K562 (cell line): ENCODE measurements at regions not wholly inside any gene's neighbourhood (a gene's known extent, or its start where the extent isn't known, plus 50 kb on each side); places are given as distances from the start of the nearest gene placed in this dataset.
A peak's percentile ranks its signal among the peaks of the same experiment; 100 is the strongest.

Experiments used
- ATAC-seq: fragments of 200-7000 bp; cut with Tn5 transposase; 3 replicates; pipeline ENCODE4 v1.9.1; 2020; ENCODE audit warnings: moderate library complexity
- BruUV-seq: library from RNA; stranded (reverse); fragments of 400-500 nt; replicated peaks from 2 replicates; lab custom pipeline; 2021; lab: Mats Ljungman, UMichigan
- CTCF ChIA-PET: fragments of 300-600 bp; formaldehyde crosslinking; extraction: SDS; loops from one replicate; lab custom pipeline; 2021; ENCODE audit warnings: low intra/inter-chr PET ratio; lab: Yijun Ruan, JAX
- POLR2A ChIA-PET: fragments of 300-600, 350-650 bp; sonication (Branson Sonifier 250); formaldehyde crosslinking; extraction: SDS; loops from one replicate; lab custom pipeline; 2021; ENCODE audit warnings: antibody characterized with exemption, inconsistent platforms; lab: Yijun Ruan, JAX
- DNase-seq, 4 experiments: peaks; one replicate each; pipeline versions ENCODE4 v3.0.0 to v3.0.0-alpha.2; 2011 to 2018; ENCODE audit warnings: low spot score in 3 of 4, mixed read lengths in 3 of 4; ENCODE audit errors: extremely low read depth in 1 of 4
- FAIRE-seq: peaks from 2 replicates; lab custom pipeline; 2011; peaks lifted over from hg19 to GRCh38; lab: Jason Lieb, UNC
- H2AFZ ChIP-seq: 2 replicates; pipeline ENCODE4 v1.6.0; 2011; ENCODE audit warnings: low read depth, low read length, control low read depth, inconsistent platforms
- H3K27ac ChIP-seq: fragments of 200-600 bp; 3 replicates; pipeline ENCODE4 v1.8.0; 2011; ENCODE audit warnings: low read depth, mild to moderate bottlenecking, control low read depth, inconsistent platforms, low read length, moderate library complexity, mixed read lengths; ENCODE audit errors: extremely low read depth
- H3K27me3 ChIP-seq, 2 experiments: fragments of 300-600 bp in 1 of 2; 2 replicates in 1 of 2; 3 replicates in 1 of 2; pipeline versions ENCODE4 v1.6.0 to v1.8.0; 2011; ENCODE audit warnings: inconsistent platforms in 2 of 2, low read length in 2 of 2, mild to moderate bottlenecking in 1 of 2, mixed read lengths in 1 of 2, moderate library complexity in 1 of 2; ENCODE audit not compliant: control insufficient read depth in 2 of 2, insufficient read depth in 2 of 2
- H3K36me3 ChIP-seq: fragments of 300-600 bp; 3 replicates; pipeline ENCODE4 v1.8.0; 2011; ENCODE audit warnings: mild to moderate bottlenecking, low read length, inconsistent platforms; ENCODE audit not compliant: control insufficient read depth, insufficient read depth
- H3K4me1 ChIP-seq, 2 experiments: fragments of 200-600 bp in 1 of 2; replicated peaks in 1 of 2; 2 replicates in 1 of 2; 3 replicates in 1 of 2; pipeline versions ENCODE4 v1.5.1 to v1.8.0; 2011; ENCODE audit warnings: inconsistent platforms in 2 of 2, low read length in 2 of 2, mild to moderate bottlenecking in 1 of 2, mixed read lengths in 1 of 2, moderate library complexity in 1 of 2; ENCODE audit not compliant: control insufficient read depth in 2 of 2, insufficient read depth in 2 of 2
- H3K4me2 ChIP-seq: 2 replicates; pipeline ENCODE4 v1.6.1; 2011; ENCODE audit warnings: low read length, control low read depth, inconsistent platforms, mixed read lengths; ENCODE audit not compliant: insufficient read depth
- H3K4me3 ChIP-seq: fragments of 200-600 bp; sonication (generic), shearing (Covaris generic); 2 replicates; pipeline ENCODE4 v1.5.1; 2016; ENCODE audit warnings: control low read depth, inconsistent platforms
- H3K79me2 ChIP-seq: fragments of 200-600 bp; 3 replicates; pipeline ENCODE4 v1.8.0; 2011; ENCODE audit warnings: low read length, inconsistent platforms; ENCODE audit not compliant: control insufficient read depth, insufficient read depth
- H3K9ac ChIP-seq, 2 experiments: 2 replicates each; pipeline versions ENCODE4 v1.6.0 to v1.6.1; 2011; ENCODE audit warnings: low read depth in 2 of 2, low read length in 2 of 2, control low read depth in 1 of 2, inconsistent platforms in 1 of 2, mild to moderate bottlenecking in 1 of 2, mixed read lengths in 1 of 2; ENCODE audit not compliant: insufficient read depth in 1 of 2
- H3K9me1 ChIP-seq: one replicate; pipeline ENCODE4 v1.6.0; 2011; ENCODE audit warnings: inconsistent platforms, mild to moderate bottlenecking, low read length, moderate library complexity; ENCODE audit not compliant: control insufficient read depth, insufficient read depth
- H3K9me3 ChIP-seq: replicated peaks from 2 replicates; pipeline ENCODE4 v1.5.1; 2011; ENCODE audit warnings: low read depth, low read length, inconsistent platforms; ENCODE audit not compliant: control insufficient read depth, insufficient read depth
- H4K20me1 ChIP-seq: replicated peaks from 2 replicates; pipeline ENCODE4 v1.6.1; 2011; ENCODE audit warnings: low read length, inconsistent platforms, mixed read lengths; ENCODE audit not compliant: control insufficient read depth, insufficient read depth
- CBX1 ChIP-seq: sonication (generic); IDR thresholded peaks from 2 replicates; pipeline ENCODE4 v1.6.1; 2016; ENCODE audit warnings: antibody characterized with exemption, low read depth, mild to moderate bottlenecking
- GABPA ChIP-seq: fragments of 200-800 bp; sonication (Bioruptor generic); conservative IDR thresholded peaks from 2 replicates; pipeline ENCODE4 v1.6.1; 2016; ENCODE audit warnings: low read depth, missing genetic modification characterization, missing compliant biosample characterization
- MAFK ChIP-seq: IDR thresholded peaks from 2 replicates; pipeline ENCODE4 v1.6.1; 2011; ENCODE audit warnings: low read length, improper control_type of control experiment
- MTA1 ChIP-seq: fragments of 450-650 bp; IDR thresholded peaks from 2 replicates; pipeline ENCODE4 v1.6.1; 2017; ENCODE audit warnings: borderline replicate concordance
- MTA3 ChIP-seq: fragments of 450-650 bp; formaldehyde crosslinking; IDR thresholded peaks from 2 replicates; pipeline ENCODE4 v1.6.1; 2017; ENCODE audit warnings: mild to moderate bottlenecking, borderline replicate concordance
- MYNN ChIP-seq, 2 experiments: sonication (generic); formaldehyde crosslinking in 1 of 2; IDR thresholded peaks; 2 replicates each; pipeline versions ENCODE4 v1.5.0 to v1.6.1; 2016 to 2020; ENCODE audit warnings: antibody characterized with exemption in 1 of 2, missing genetic modification reagents in 1 of 2
- NFIC ChIP-seq: fragments of 450-650 bp; IDR thresholded peaks from 2 replicates; pipeline ENCODE4 v1.6.1; 2017; ENCODE audit warnings: mild to moderate bottlenecking, inconsistent platforms
- RNF2 ChIP-seq: sonication (generic); IDR thresholded peaks from 2 replicates; pipeline ENCODE4 v1.6.1; 2016
- SMARCA4 ChIP-seq: fragments of 450-650 bp; IDR thresholded peaks from 2 replicates; pipeline ENCODE4 v1.6.1; 2016
- SMARCE1 ChIP-seq: fragments of 450-650 bp; IDR thresholded peaks from 2 replicates; pipeline ENCODE4 v1.7.1; 2016; ENCODE audit warnings: mild to moderate bottlenecking
- SOX6 ChIP-seq: fragments of 450-650 bp; IDR thresholded peaks from 2 replicates; pipeline ENCODE4 v1.6.1; 2014; ENCODE audit warnings: mild to moderate bottlenecking
- TRIM24 ChIP-seq, 2 experiments: fragments of 450-650 bp; IDR thresholded peaks; 2 replicates each; pipeline ENCODE4 v1.6.1; 2016
- ZBTB17 ChIP-seq: fragments of 450-650 bp; formaldehyde crosslinking; IDR thresholded peaks from 2 replicates; pipeline ENCODE4 v1.4.0; 2020; ENCODE audit warnings: mild to moderate bottlenecking
- ZNF121 ChIP-seq: sonication (generic); formaldehyde crosslinking; conservative IDR thresholded peaks from 2 replicates; pipeline ENCODE4 v1.8.0; 2022; ENCODE audit warnings: missing genetic modification reagents
- ZNF316 ChIP-seq: fragments of 450-650 bp; IDR thresholded peaks from 2 replicates; pipeline ENCODE4 v1.6.1; 2016
- ZNF699 ChIP-seq: fragments of 250-450 bp; sonication (Bioruptor Pico); IDR thresholded peaks from 2 replicates; pipeline ENCODE4 v1.8.0; 2021; ENCODE audit warnings: mild to moderate bottlenecking, moderate library complexity; ENCODE audit not compliant: insufficient replicate concordance
- WGBS: fragments of 100-300 bp; shearing (Covaris generic); methylation state at CpG from one replicate; pipeline ENCODE4 v1.1.6; 2016; ENCODE audit warnings: low coverage, mixed read lengths; ENCODE audit not compliant: insufficient coverage; ENCODE audit errors: missing lambda C conversion rate; 5-methylcytosine and 5-hydroxymethylcytosine counted together
- in situ Hi-C: fragments of 300-500 bp; cut with MboI; formaldehyde crosslinking; loops from 4 replicates; pipeline ENCODE4 v1.15.0; 2018; ENCODE audit warnings: inconsistent platforms, mixed read lengths
- intact Hi-C: fragments of 100-400 bp; cut with micrococcal nuclease; formaldehyde crosslinking; loops from 2 replicates; pipeline ENCODE4 v1.14.2; 2022
- TF ChIP-seq, protein P1 (sequence below): fragments of 450-650 bp; IDR thresholded peaks from 2 replicates; pipeline ENCODE4 v1.6.1; 2016; ENCODE audit warnings: borderline replicate concordance
- TF ChIP-seq, protein P2 (sequence below): sonication (generic); formaldehyde crosslinking; IDR thresholded peaks from 2 replicates; pipeline ENCODE4 v1.8.0; 2022; ENCODE audit warnings: missing genetic modification reagents, mild to moderate bottlenecking, moderate library complexity, borderline replicate concordance
- TF ChIP-seq, protein P3 (sequence below), 2 experiments: fragments of 200-800 bp in 1 of 2; sonication (Bioruptor generic) in 1 of 2; sonication (generic) in 1 of 2; formaldehyde crosslinking in 1 of 2; IDR thresholded peaks in 1 of 2; conservative IDR thresholded peaks in 1 of 2; 2 replicates each; pipeline versions ENCODE4 v1.5.0 to v1.6.1; 2016 to 2020; ENCODE audit warnings: missing compliant biosample characterization in 1 of 2, missing genetic modification characterization in 1 of 2, missing genetic modification reagents in 1 of 2

DNA sequence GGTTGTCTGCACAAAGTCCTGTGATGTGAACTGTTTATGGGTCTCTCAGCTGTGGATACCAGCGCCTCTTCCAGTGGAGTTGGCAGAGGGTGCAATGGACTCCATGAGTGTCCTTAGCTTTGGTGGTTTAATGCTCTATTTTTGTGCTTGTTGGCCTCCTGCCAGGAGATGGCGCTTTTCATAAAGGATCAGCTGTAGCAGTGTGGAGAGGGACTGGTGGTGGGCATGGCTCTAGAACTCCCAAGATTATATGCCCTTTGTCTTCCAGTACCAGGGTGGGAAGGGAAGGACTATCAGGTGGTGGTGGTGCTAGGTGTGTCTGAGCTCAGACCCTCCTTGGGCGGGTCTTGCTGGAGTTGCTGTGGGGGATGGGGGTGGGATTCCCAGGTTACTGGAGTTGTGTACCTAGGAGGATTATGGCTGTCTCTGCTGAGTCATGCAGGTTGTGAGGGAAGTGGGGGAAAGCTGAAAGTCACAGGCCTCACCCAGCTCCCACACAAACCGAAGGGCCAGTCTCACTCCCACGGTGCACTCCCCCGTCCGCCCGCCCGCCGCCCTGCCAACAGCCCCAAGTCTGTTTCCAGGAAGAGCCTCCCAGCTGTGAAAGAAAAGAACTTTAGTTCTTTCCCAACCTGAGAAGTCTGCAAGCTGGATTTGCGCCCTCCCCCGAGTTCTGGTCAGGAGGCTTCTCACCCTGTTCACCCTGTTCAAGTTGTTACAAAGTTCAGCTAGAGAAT, 108.1 kb downstream of the MARCO start:
- ATAC-seq (peak; percentile 88), FAIRE-seq (peak; percentile 54), DNase-seq (peak; percentile 24 to 68 (median 36))
- no peaks in the 10 kb centered on the region for H3K9me1 ChIP-seq
- peak overlapping the region; percentile 26 for H3K4me2 ChIP-seq
- CTCF ChIA-PET = no interaction called here
- no peak overlapping the region for H3K4me3 ChIP-seq
- H3K4me1 ChIP-seq = peaks cover 8 to 10% of the 10 kb centered on the region in 2 experiments
- H2AFZ ChIP-seq = peak overlapping the region; percentile 87
- intact Hi-C loops = loop anchor here (10.0 kb wide), 1 partner anchor 75 kb away; no protein-coding TSS in a partner anchor
- POLR2A ChIA-PET = interaction anchor here (0.5 to 0.9 kb wide), 2 partner anchors 21 to 65 kb away, joined by 4 read pairs; no protein-coding TSS in a partner anchor
- WGBS = 6% methylated on average over 12 of the region's 12 CpGs
- in situ Hi-C loops = no loop called here
- H3K36me3 ChIP-seq = no peaks in the 10 kb centered on the region
- peak overlapping the region; percentile 64; the same call in 2 of the 3 replicates for H3K27ac ChIP-seq
- H3K79me2 ChIP-seq = no peaks in the 10 kb centered on the region
- BruUV-seq = no TSS peak
- H3K9me3 ChIP-seq = no peaks in the 10 kb centered on the region
- no peak overlapping the region for H3K9ac ChIP-seq
- no peaks in the 10 kb centered on the region for H4K20me1 ChIP-seq
- H3K27me3 ChIP-seq = peaks cover 0 to 5% of the 10 kb centered on the region in 2 experiments; a peak in 1 of 5 replicates
- 0 out of 2 replicates have a peak, but pooled peaks have one; percentile 33 for TF ChIP-seq SOX6
- TF ChIP-seq SMARCA4 = 0 out of 2 replicates have a peak, but pooled peaks have one; percentile 41
- 0 out of 2 replicates have a peak, but pooled peaks have one; percentile 19 for TF ChIP-seq GABPA
- TF ChIP-seq TRIM24 (IDR thresholded peaks at IDR 0.05) = 0 out of 4 replicates have a peak, but pooled peaks of 1 of the 2 experiments have one; percentile 15
- TF ChIP-seq ZBTB17 = no peak
- TF ChIP-seq ZNF316 = peak; percentile 83
- TF ChIP-seq SMARCE1 = peak; percentile 52
- TF ChIP-seq, protein P1, sequence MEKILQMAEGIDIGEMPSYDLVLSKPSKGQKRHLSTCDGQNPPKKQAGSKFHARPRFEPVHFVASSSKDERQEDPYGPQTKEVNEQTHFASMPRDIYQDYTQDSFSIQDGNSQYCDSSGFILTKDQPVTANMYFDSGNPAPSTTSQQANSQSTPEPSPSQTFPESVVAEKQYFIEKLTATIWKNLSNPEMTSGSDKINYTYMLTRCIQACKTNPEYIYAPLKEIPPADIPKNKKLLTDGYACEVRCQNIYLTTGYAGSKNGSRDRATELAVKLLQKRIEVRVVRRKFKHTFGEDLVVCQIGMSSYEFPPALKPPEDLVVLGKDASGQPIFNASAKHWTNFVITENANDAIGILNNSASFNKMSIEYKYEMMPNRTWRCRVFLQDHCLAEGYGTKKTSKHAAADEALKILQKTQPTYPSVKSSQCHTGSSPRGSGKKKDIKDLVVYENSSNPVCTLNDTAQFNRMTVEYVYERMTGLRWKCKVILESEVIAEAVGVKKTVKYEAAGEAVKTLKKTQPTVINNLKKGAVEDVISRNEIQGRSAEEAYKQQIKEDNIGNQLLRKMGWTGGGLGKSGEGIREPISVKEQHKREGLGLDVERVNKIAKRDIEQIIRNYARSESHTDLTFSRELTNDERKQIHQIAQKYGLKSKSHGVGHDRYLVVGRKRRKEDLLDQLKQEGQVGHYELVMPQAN = no peak
- TF ChIP-seq MYNN (IDR thresholded peaks at IDR 0.05) = 0 out of 2 replicates have a peak, but pooled peaks have one; percentile 23
- no peak for TF ChIP-seq MYNN (CRISPR knock-in tag; IDR thresholded peaks at IDR 0.05)
- TF ChIP-seq ZNF699 (CRISPR knock-in tag) = no peak
- TF ChIP-seq, protein P2, sequence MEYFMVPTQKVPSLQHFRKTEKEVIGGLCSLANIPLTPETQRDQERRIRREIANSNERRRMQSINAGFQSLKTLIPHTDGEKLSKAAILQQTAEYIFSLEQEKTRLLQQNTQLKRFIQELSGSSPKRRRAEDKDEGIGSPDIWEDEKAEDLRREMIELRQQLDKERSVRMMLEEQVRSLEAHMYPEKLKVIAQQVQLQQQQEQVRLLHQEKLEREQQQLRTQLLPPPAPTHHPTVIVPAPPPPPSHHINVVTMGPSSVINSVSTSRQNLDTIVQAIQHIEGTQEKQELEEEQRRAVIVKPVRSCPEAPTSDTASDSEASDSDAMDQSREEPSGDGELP (CRISPR knock-in tag) = peak; percentile 70
- peak; percentile 73; the same call in 1 of the 2 replicates for TF ChIP-seq CBX1
- TF ChIP-seq MAFK = peak; percentile 22; the same call in 1 of the 2 replicates
- 0 out of 2 replicates have a peak, but pooled peaks have one; percentile 24 for TF ChIP-seq MTA1
- TF ChIP-seq MTA3 = 0 out of 2 replicates have a peak, but pooled peaks have one; percentile 40
- no peak for TF ChIP-seq ZNF121 (CRISPR knock-in tag)
- peak; percentile 44; the same call in 1 of the 2 replicates for TF ChIP-seq RNF2
- TF ChIP-seq NFIC = peak; percentile 91
- TF ChIP-seq, protein P3, sequence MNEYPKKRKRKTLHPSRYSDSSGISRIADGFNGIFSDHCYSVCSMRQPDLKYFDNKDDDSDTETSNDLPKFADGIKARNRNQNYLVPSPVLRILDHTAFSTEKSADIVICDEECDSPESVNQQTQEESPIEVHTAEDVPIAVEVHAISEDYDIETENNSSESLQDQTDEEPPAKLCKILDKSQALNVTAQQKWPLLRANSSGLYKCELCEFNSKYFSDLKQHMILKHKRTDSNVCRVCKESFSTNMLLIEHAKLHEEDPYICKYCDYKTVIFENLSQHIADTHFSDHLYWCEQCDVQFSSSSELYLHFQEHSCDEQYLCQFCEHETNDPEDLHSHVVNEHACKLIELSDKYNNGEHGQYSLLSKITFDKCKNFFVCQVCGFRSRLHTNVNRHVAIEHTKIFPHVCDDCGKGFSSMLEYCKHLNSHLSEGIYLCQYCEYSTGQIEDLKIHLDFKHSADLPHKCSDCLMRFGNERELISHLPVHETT (CRISPR knock-in tag; conservative IDR thresholded peaks at IDR 0.05 in 1 of 2, IDR thresholded peaks at IDR 0.05 in 1 of 2) = peak in 1 of 2 experiments; percentile 51; a peak in 1 of 4 replicates
